GM21381 (cell line): ENCODE measurements at regions not wholly inside any gene's neighbourhood (a gene's known extent, or its start where the extent isn't known, plus 50 kb on each side); places are given as distances from the start of the nearest gene placed in this dataset.

Source experiments
- ATAC-seq: cut with Tn5 transposase; IDR thresholded peaks from one replicate; pipeline ENCODE4 v1.9.1; 2021; ENCODE audit warnings: mild to moderate bottlenecking, moderate library complexity; ENCODE audit not compliant: unreplicated experiment

GRCh38 chr14:49970474-49971147, 77.7 kb downstream of the ARF6 start:
- no peak for ATAC-seq

- ATAC-seq, result peak; percentile 88
These were observed 78.6 kb downstream of the ARF6 start for GRCh38 chr14:49971156-49972130.

- ATAC-seq, result no peak
These were observed 79.3 kb downstream of the ARF6 start for GRCh38 chr14:49972131-49972671.

- no peak for ATAC-seq
These were observed 79.9 kb downstream of the ARF6 start for GRCh38 chr14:49972823-49973222.

GRCh38 chr14:49975276-49975675, 82.4 kb downstream of the ARF6 start:
- ATAC-seq, result no peak

- ATAC-seq, result no peak
These were observed 82.9 kb downstream of the ARF6 start for GRCh38 chr14:49975799-49976198.

GRCh38 chr14:49977126-49977841, 84.4 kb downstream of the ARF6 start:
- peak; percentile 88 for ATAC-seq

- ATAC-seq, result no peak
These were observed 87.1 kb downstream of the ARF6 start for GRCh38 chr14:49980027-49980426.

GRCh38 chr14:49982082-49982481, 89.2 kb downstream of the ARF6 start:
- no peak for ATAC-seq

GRCh38 chr14:49982501-49982951, 89.6 kb downstream of the ARF6 start:
- no peak for ATAC-seq

- no peak for ATAC-seq
These were observed 91.5 kb downstream of the ARF6 start for GRCh38 chr14:49984424-49984823.

GRCh38 chr14:49986343-49987014, 93.6 kb downstream of the ARF6 start:
- no peak for ATAC-seq

GRCh38 chr14:49988080-49988990, 95.5 kb downstream of the ARF6 start:
- no peak for ATAC-seq

- no peak for ATAC-seq
These were observed 97.1 kb downstream of the ARF6 start for GRCh38 chr14:49989966-49990365.

- ATAC-seq, result no peak
These were observed 98.6 kb downstream of the ARF6 start for GRCh38 chr14:49991491-49991890.

- no peak for ATAC-seq
These were observed 99.2 kb downstream of the ARF6 start for GRCh38 chr14:49992036-49992435.

GRCh38 chr14:49992448-49992847, 99.6 kb downstream of the ARF6 start:
- ATAC-seq, result no peak

GRCh38 chr14:49992901-49993339, 100.0 kb downstream of the ARF6 start:
- ATAC-seq, result peak; percentile 87

GRCh38 chr14:49993565-49993964, 100.7 kb downstream of the ARF6 start:
- no peak for ATAC-seq
